Choroid plexus epithelial cell (primary cell): ENCODE measurements at regions not wholly inside any gene's neighbourhood (a gene's known extent, or its start where the extent isn't known, plus 50 kb on each side); places are given as distances from the start of the nearest gene placed in this dataset.

Experiments
- DNase-seq: peaks from one replicate; pipeline ENCODE4 v3.0.0-alpha.2; 2010; ENCODE audit warnings: low read depth
- H3K4me3 ChIP-seq: 2 replicates; pipeline ENCODE4 v1.5.1; 2011; ENCODE audit warnings: low read depth, mild to moderate bottlenecking, control low read depth, low read length, moderate library complexity
- CTCF ChIP-seq: conservative IDR thresholded peaks from 2 replicates; pipeline ENCODE4 v1.5.1; 2011; ENCODE audit warnings: low read depth, mild to moderate bottlenecking, control low read depth, inconsistent platforms, low read length, moderate library complexity

GRCh38 chr7:16066805-16067459 lies 354.4 kb downstream of the CRPPA start:
- no peak for TF ChIP-seq CTCF

GRCh38 chr7:16065939-16066338 lies 355.4 kb downstream of the CRPPA start:
- DNase-seq, result no peak
- no peak for TF ChIP-seq CTCF

More at GRCh38 chr7:16066805-16067459, 354.4 kb downstream of the CRPPA start:
- no peak overlapping the region for H3K4me3 ChIP-seq
- DNase-seq, result peak; percentile 28

DNA sequence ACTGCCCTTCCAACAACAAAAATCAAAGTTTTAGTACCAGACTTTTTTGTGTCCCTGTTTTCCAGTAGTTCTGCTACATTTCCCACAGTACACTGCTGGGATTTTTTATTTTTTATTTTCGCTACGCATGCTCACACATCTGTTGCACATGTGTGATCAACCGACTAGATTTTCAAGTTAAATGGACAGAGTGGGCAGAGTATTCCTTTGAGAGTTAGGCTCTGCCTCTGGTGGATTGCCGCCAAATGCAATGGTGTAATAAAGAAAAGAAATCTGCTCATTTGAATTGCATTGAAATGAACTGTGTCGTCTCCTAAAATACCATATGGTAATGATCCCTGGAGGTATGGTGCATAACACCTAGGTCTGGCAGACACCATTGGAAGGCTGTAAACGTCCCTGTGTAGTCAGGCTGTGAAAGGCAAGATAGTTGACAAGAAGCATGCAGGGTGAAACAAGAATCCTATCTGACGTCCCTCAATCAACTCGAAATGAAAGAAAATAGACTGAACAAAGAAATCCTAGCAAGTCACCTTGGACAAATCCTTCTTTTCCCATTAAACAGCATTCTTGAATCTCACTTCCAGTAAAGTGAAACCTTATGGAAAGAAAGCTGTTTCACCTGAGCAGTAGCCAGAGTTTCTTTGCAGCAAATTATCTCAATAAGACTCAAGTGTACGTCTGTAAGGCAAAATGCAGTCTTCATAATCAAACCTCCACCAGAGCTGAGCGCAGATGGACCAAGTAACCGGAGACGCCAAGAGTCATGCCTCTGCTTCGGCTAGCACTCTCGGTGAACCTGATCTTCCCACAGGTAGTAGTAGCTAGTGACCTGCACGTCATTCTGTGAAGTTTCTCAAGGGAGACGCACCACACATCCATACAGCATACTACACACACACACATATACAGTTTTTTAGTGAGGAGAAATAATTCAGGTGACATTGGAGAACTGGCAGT lies 357.3 kb downstream of the CRPPA start:
- peak; percentile 39 for DNase-seq
- no peak for TF ChIP-seq CTCF
- H3K4me3 ChIP-seq, result no peak overlapping the region

More at GRCh38 chr7:16065939-16066338, 355.4 kb downstream of the CRPPA start:
- H3K4me3 ChIP-seq, result no peak overlapping the region

DNA sequence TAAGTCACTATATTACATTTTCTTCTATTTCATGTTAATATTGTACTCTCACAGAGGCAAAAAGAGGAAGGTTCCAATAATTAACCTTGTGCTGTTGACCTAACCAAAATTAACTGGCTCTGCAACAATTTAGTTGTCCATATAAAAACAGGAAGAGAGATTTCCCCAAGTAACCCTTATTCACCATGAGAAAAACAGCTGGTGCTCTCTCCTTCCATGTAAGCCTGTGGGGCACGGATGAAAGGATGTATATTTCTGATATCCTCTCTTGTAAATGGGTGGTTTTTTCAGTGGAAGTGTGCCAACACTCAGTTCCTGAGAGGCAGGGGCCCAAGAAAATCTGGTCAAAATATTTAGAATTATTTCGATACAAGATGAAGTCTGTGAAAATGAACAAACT lies 358.1 kb downstream of the CRPPA start:
- no peak for TF ChIP-seq CTCF
- no peak overlapping the region for H3K4me3 ChIP-seq

DNA sequence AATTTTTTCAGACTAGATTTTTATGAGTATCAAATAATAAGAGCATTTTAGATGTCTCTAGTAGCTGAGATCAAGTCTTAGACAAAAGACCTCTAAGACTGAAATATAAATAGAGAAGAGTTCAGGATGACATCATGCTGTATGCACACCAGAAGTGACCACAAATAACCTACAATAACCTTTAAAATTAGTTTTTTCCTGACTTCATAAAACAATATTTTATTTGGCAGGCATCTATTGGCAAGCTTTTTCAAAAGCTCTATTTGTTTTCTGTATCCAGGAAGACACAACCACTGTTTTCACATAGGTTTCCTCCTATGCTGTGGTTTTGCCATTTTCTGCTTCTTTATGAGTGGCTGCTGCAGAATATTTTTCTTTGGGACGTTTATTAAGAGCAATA lies 359.1 kb downstream of the CRPPA start:
- no peak for TF ChIP-seq CTCF
- peak; percentile 87 for DNase-seq
- no peak overlapping the region for H3K4me3 ChIP-seq

More for the DNA sequence above, 358.1 kb downstream of the CRPPA start:
- no peak for DNase-seq

DNA sequence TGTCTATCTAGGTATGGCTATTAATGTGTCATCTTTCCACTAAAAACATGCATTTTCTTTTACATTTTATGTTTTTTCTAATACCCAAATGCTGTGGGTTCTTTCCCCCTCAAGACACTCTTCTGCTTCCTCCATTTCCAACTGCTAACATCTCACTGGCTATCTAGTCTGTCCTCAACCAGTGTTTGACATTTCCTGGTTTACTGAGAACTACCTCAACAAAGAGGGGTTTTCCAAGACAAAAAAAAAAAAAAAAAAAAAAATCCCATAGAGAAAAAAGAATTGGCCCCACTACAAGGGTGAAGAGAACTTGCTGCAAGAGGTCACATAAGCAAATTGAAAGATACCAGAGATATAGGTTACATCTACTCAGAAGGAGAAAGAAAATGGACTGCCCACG lies 359.7 kb downstream of the CRPPA start:
- no peak for TF ChIP-seq CTCF
- H3K4me3 ChIP-seq, result no peak overlapping the region
- peak; percentile 23 for DNase-seq
